HG02884 (cell line): ENCODE measurements at regions not wholly inside any gene's neighbourhood (a gene's known extent, or its start where the extent isn't known, plus 50 kb on each side); places are given as distances from the start of the nearest gene placed in this dataset.
"Not testable (repeated sequence)": the region's sequence is repeated elsewhere in the genome, so short reads cannot be mapped to it uniquely, and the experiment has no call there.

ENCODE experiments used
- ATAC-seq: cut with Tn5 transposase; IDR thresholded peaks from one replicate; pipeline ENCODE4 v1.9.1; 2021; ENCODE audit warnings: mild to moderate bottlenecking, moderate library complexity; ENCODE audit not compliant: unreplicated experiment

DNA sequence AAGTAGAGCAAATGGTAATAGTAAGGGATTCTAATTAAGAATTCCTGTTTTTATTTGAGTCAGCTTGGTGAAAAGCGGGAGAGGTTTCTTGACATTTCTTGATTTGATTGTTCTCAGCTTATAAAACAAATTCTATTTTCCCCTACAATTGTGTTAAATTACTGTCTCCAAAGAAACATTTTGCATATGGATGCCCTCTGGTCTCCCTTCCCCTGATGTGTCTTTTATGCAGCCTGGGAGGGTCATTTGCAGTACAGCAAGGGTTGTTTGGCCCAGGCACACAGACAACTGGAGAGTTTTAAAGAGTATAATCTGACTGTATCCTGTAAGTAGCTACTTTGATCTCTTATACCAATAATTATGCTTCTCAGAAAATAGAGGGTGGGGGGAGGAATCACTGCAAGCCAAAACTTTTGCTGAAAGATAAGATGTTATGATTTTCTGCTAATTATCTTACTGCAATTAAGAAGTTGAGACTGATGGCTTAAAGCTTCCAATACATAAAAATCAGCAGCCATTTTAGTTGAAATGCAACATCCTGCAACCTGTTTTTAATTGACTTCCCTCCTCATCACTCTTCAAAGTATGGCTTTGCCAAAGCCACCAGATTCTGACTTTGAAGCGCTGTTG lies 204.1 kb upstream of the SEMA6A start:
- no peak for ATAC-seq

DNA sequence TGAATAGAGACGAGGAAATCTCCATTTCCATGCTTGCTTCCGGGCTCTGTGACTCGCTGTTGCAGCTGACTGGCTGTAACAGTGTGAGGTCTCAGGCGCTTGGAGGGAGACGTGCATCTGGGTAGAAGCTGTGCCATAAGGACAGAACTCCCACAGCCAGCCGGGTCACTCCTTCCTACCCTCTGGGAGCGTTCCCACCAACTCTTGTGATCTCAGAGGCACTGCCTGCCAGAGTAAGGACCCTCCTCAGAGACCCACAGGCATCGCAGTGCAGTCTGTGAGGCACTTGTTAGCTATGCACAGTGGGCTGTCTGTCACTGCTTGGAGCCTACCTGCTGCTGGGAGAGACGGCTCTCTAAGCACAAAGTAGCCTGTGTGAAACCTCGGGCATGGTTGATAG lies 203.4 kb upstream of the SEMA6A start:
- ATAC-seq: no peak

DNA sequence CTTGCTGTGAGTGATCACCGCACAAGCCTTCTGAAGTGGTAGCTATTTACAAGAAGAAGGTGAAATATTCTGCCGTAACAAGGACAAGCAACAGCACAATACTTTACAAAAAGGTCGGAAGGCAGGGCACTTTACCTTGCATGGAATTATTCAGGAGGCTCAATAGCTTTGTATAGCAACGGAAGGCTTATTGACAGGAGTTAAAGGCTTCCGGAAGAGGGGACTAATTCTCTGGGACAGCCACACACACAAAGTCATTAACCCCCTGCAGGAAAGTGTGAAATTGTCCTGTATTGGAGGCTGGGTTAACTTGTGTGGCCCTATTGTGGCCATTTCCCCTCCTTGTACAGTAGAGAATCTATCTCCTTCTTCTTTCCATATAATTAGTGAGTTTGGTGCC lies 199.3 kb upstream of the SEMA6A start:
- no peak for ATAC-seq

DNA sequence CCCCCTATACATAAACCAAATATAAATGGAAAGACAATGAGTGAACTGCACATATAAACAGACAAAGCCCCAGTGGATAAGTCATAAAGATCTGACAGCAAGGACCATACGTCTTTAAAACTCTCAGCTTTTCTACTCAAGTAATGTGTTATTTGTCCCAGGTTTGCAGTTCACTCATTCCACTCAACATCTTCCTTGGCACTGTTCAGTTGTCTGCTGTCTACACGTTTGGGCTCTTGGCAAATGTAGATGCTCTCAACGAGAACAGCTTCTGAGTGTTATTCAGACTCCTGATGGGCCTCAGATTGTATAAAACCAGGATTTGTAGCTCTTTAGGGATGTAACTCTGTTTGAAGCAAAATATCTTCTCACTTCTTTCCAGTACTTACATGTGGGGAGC lies 198.2 kb upstream of the SEMA6A start:
- no peak for ATAC-seq

DNA sequence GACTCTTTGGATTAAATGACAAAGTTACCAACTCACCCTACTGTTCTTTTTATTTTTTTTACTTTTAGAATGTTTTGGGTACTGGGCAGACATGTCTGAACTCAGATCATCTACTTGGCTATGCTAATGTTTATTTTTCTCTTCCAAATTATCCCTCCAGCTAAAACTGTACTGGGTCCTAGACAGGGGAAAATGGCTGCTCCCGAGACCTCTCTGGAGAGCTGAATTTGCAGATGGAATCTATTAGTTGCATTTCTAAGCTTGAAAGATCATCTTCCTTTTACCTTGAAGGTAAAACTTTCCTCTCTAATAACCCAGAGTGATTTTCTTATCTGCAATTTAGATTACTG lies 197.5 kb upstream of the SEMA6A start:
- ATAC-seq: no peak

DNA sequence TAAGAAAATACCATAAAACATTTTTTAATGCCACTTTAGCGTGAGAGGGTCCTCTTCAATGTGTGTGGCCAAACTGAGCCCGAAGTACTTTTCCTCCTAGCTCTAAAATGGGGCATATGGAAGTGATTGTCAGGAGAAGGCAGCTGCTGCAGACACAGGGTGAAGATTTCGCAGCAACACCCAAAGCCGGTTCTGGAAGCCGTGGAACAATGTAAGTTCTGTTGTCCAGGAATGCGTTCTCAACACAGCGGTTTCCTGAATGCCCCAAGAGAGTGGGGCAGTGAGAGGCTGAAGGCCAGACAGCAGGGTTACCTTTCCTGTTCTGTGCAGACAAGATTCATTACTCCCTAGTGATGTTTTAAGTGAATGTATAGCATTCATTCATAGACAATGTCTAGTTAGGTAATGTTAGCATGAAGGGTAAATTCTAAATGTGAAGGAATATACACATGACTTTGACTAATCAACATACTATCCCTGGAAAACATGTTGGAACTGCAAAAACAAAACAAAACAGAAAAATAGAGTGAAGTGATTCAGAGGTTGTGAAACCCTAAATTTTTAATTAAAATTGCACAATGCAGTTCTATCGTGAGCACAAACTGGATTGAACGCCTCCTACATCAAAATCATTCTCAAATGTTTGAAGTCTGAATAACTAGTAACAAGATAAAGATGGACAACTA lies 197.0 kb upstream of the SEMA6A start:
- no peak for ATAC-seq

DNA sequence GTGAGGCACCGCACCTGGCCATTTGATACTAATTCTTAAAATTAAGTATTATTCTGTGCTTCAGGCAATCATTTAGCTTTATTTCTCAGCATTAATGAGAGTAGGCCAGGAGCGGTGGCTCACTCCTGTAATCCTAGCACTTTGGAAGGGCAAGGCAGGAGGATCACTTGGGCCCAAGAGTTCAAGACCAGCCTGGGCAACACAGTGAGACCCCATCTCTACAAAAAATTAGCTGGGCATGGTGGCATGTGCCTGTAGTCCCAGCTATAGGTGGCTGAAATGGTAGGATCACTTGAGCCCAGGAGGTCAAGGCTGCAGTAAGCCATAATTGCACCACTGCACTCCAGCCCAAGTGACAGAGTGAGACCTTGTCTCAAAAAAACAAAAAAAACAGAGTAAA lies 195.3 kb upstream of the SEMA6A start:
- not testable (repeated sequence) for ATAC-seq

DNA sequence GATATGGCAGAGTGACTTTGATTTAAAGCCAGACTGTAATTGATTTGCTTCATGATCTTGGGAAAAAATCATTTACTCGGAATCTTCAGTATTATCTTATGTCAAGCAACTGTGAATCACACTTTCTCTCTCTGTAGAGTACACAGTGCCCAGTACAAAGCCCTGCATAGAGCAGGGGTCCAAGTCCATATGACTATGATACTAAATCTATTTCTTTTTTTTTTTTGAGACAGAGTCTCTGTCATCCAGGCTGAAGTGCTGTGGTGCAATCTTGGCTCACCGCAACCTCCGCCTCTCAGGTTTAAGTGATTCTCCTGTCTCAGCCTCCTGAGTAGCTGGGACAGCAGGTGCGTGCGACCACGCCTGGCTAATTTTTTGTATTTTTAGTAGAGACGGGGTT lies 194.8 kb upstream of the SEMA6A start:
- no peak for ATAC-seq

DNA sequence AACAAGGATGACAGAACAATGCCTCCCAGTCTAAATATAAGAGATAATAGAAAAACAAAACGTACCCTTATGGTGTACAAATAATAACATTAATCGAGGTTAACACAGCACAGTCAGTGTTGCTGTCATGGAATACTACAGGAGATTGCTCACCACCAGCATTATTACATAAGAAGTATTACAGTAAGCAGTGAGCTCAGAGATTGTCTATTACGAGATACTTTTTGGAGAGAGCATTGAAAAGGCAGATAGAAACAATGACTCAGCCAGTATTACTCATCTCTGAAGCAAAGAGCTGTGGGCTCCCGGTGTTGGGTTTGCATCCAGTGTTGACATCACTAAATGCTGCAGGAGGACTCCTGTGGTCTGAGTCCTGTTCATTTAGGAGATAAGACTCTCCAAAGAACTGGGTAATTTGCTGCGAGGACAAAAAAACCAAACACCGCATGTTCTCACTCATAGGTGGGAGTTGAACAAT lies 191.9 kb upstream of the SEMA6A start:
- peak; percentile 63 for ATAC-seq

DNA sequence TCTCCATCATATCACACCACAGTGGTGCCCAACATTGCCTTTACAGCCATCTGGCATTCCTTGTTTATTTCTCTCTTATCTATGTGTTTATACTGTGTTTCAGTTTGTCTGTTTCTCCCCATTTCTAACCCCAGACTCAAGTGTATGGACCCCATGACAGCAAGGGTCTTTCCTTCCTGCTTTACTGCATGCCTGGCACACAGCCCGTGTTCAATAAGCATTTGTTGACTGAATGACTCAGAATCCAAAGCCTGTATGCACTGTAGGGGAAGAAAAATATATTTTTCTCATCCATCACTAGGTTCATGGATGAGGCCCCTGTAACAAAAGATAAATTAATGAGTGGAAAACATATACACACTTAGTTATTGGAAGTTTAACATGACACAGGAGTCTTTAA lies 190.8 kb upstream of the SEMA6A start:
- ATAC-seq: no peak

DNA sequence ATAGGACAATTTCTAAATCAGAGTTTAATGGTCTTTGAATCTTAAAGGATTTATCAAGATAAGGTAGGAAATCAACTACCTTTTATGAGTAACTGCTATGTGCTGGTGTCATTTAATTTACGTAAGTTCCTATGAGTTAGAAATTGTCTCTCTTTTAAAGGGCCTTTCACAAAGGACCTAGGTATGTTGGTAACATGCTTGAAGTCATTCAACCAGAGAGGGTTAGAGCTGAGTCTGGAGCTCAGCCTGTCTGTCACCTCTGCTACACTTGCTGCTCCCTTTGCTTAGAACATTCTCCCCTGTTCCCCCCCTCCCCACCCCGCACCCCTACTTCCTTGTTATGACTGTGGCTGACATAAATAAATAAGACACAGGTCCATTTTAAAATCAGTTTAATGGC lies 190.3 kb upstream of the SEMA6A start:
- ATAC-seq: no peak

DNA sequence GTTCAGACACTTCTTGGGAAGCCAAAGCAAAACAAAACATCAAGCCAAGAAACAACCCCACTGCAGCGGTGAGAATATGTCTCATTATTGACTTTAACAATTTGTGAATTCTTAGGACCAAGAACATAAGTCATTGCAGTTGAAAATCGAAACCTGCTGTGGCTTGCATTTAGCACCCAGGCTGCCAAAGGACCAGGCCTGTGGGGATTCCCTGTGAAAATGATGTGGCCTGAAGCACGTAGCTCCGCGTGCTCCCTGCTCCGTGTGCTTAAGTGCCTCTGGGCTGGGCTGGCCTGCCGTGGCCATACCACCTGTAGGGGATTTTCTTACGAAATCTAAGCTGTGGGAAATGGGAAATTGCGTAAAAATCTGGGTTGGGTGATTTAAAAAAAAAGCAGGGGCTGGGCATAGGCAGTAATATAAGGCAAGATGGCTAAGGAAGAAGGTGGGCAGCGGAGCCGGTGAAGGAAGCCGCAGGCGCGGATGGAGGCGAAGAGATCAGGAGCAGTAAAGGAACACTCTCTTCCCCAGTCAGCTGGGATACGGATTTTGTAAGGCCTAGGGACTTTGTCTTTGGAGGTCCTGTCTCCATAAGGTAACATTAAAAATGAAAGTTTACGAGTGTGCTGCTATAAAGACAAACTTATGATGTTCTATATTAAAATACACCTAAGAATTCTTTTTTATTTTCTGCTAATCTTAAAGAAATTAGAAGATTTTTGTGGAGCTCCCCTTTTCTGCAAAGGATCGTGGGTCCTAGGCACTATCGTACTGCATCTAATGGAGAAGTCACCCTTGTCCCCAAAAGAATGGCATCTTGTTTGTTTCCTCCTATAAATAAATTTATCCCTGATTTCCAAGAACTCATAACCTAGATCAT lies 189.6 kb upstream of the SEMA6A start:
- ATAC-seq: peak; percentile 56

DNA sequence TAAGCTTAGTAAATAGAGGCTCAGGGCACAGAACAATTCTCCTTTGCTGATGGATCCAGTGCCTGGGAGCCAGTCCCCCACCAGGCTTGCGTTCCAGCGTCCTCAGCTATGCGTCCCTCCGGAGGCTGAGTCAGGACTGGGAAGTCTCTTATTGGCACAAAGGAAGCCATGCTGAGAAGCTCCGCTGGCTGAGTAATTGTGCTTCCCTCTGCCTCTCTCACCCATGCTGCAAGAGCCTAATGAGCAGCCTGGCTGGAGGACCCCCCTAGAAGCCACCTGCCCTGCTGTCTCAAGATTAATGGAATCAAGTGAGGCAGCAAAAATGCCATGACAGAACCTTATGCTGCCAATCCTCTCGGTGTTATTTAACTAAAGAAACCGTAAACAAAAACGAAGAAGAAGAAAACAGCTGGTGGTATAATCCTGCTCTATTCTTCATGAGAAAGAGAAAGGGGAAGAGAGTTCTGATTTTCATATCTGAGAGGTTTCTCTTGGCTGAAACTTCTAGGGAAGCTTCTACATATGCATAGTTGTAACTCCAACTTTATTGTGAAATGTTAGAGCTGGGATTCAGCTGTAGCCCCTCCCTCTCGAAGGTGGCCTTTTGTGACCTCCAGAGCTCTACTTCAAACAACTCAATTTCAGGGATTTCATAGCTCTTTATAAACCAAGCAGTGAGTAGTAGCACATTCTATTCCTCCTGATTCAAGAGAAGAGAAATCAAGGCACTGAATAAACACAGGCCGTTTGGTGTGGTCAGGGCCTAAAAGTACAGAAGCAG lies 185.4 kb upstream of the SEMA6A start:
- no peak for ATAC-seq

DNA sequence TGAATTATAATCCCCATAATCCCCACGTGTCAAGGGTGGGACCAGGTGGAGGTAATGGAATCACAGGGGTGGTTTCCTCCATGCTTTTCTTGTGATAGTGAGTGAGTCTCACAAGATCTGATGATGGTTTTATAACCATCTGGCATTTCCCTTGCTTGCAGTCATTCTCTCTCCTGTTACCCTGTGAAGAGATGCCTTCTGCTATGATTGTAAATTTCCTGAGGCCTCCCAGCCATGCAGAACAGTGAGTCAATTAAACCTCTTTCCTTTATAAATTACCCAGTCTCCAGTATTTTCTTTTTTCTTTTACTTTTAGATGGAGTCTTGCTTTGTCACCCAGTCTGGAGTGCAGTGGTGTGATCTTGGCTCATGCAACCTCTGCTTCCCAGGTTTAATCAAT lies 182.7 kb upstream of the SEMA6A start:
- no peak for ATAC-seq

DNA sequence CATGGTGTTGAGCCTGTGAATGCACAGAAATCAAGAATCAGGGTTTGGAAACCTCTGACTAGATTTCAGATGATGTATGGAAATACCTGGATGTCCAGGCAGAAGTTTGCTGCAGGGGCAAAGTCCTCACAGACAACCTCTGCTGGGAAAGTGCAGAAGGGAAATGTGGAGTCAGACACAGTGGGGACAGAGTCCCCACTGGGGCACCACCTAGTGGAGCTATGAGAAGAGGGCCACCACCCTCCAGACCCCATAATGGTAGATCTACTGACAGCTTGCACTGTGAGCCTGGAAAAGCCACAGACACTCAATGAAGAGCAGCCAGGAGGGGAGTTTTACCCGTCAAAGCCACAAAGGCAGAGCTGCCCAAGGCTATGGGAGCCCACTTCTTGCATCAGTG lies 181.9 kb upstream of the SEMA6A start:
- ATAC-seq: no peak

DNA sequence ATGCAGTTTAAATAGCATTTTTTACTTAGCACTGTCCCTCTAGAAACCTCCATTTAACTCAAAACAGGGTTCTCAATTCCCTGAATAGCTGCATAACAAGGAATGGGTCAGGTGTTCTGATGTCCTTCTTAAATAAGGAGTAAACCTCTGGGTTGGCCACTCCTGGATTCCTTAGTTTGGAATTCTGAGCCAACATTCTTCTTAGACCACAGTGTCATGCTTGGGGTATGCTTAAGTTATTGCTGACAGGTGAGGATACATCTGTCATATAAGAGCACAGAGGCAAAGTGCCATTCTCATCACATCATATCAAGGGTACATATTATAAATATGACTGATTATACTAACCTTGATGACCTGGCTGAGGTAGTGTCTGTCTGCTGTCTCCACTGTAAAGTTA lies 179.9 kb upstream of the SEMA6A start:
- ATAC-seq: no peak

DNA sequence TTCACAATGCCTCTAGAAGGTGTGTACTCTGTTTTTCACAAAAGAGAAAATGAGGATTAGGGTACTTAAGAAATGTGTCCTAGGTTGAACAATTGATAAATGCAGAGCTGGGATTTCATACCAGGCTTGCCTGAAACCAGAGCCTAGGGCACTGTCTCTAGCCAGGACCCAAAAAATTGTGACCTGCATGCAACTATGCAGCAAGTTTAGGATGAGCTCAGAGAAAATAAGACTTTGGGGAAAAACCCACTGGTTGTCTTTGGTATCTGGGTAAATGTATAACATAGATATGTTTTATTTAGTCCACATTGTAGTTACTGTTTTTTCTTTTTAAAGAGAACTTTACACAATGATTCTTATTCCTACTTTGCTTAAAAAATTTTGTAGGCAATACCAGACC lies 177.1 kb upstream of the SEMA6A start:
- ATAC-seq: no peak

DNA sequence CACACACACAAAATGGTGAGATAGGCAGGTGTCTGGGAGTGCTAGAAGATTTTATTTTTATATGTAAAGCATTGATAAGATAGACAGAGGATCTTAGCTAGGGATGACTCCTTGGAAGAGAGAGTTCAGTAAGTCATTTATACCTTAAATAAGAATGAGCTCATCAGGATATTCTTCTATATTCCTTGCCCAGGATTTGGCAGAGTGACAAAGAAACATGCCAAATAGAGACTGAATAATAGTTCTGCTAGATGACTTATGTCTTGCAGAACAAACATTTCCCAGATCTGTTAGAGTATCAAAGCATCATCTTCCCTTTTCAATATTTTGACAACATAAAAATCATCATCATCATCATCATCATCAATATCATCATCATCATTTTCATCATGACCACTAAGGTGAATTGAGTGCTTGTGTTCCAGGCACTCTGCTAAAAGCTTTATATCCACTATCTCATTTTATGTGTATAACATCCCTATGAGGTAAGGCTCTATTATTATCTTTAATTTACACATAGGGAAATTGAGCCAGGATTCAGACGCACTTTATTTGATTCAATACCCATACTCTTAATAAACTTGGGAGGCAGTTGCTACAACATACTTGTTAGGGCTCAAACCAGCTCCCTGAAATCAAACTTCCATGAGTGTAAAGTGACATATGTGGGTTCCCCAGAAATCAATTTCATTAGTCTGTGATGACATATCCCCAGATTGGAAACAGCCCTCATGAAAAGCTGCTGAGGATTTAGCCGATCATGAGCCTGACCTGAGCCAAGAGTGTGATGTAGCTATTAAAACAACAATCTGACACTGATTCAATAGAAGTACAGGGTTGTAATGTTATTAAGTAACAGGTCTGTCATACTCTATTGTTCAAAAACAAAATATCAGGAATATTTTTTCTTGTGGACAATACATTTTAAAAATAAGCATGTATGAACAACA lies 176.3 kb upstream of the SEMA6A start:
- ATAC-seq: no peak

DNA sequence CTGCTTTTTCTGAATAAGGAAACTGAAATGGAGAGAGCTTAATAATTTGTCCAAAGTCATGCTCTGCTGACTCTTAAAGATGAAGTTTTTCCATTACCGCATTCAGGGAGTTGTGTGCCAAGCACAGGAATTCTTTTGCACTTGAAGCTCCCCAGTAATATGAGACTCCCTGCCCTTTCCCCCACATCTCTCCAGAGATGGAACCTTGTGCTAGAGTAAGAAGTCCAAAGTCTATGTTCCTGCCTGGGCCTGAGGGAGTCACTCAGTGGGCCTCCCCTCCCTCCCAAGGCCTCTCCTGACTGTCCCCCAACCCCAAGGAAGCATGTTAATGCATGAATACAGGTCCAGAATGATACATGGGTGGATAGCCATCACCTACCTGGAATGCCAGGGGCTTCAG lies 173.3 kb upstream of the SEMA6A start:
- ATAC-seq: no peak

DNA sequence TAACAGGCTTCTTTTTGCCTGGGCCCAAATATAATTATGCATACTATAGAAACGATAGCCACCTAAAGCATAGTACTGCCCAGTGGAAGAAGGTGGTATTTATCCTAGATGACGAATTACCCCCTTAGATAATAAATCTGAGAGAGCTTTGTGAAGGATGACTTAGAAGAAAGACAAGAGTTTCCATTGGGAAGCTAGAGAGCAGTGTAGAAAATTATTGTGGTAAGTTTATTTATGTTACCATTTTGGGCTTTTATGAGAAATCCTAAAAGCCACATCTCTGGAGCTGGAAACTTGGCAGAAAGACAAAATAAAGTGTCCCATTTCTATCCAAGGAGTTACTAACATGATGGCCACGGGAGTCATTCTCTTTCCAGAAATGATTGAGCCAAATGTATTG lies 172.0 kb upstream of the SEMA6A start:
- ATAC-seq: no peak
